ENCODE measurements at regions not wholly inside any gene's neighbourhood (a gene's known extent, or its start where the extent isn't known, plus 50 kb on each side); places are given as distances from the start of the nearest gene placed in this dataset.
"Not testable (repeated sequence)": the region's sequence is repeated elsewhere in the genome, so short reads cannot be mapped to it uniquely, and the experiment has no call there.

DNA sequence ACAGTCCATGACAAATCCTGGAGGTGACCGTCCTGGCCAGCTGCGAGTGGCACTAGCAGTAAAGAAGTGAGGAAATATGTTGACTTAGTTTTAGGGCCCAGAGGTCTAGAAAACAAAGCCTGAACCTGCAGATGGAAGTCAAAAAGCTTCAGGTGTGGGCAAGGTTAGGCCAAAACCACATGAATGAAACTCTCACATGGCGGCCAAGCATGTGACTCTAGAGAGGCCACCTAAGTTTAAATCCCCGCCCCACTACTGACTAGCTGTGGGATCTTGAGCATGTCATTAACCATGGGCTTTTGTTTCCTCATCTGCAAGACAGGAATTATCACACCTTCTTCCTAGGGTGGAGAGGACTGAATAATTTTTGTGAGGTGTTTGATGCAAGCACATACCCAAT lies 148.2 kb upstream of the DAB1 start:
- no peak overlapping the region for H3K4me2 ChIP-seq
- no peak overlapping the region for H3K27ac ChIP-seq (ENCODE audit: low read depth in 2 of 2, low read length in 1 of 2)
- H3K9me3 ChIP-seq, result no peaks in the 10 kb centered on the region
- no peak for DNase-seq
- H3K36me3 ChIP-seq (replicated peaks in 1 of 2; ENCODE audit: control insufficient read depth in 1 of 2, insufficient read depth in 2 of 2, low read length in 1 of 2), result no peaks in the 10 kb centered on the region
- H3F3A ChIP-seq (replicated peaks; ENCODE audit: insufficient read depth), result no peaks in the 10 kb centered on the region
- no peak overlapping the region for H2AFZ ChIP-seq (ENCODE audit: low read depth)
- no peaks in the 10 kb centered on the region for H3K79me2 ChIP-seq (ENCODE audit: insufficient read depth)
- H3K4me3 ChIP-seq (ENCODE audit: low read depth in 2 of 2, low read length in 1 of 2), result no peak overlapping the region
- ChIA-PET CTCF (interaction anchor here (1.2 kb wide), 1 partner anchor 11 kb away, joined by 3 read pairs; no protein-coding TSS in a partner anchor), POLR2A (no interaction called here)
- H4K20me1 ChIP-seq (ENCODE audit: insufficient read depth), result no peaks in the 10 kb centered on the region
- no peaks in the 10 kb centered on the region for H3K27me3 ChIP-seq (ENCODE audit: insufficient read depth)
- H3K9ac ChIP-seq, result no peak overlapping the region
- H3K4me1 ChIP-seq (ENCODE audit: control insufficient read depth in 1 of 2, insufficient read depth in 2 of 2, low read depth in 1 of 2, low read length in 1 of 2), result peaks cover 0 to 4% of the 10 kb centered on the region in 2 experiments; a peak in 1 of 4 replicates
- H3K9me2 ChIP-seq, result no peaks in the 10 kb centered on the region
- TF ChIP-seq, protein P1, sequence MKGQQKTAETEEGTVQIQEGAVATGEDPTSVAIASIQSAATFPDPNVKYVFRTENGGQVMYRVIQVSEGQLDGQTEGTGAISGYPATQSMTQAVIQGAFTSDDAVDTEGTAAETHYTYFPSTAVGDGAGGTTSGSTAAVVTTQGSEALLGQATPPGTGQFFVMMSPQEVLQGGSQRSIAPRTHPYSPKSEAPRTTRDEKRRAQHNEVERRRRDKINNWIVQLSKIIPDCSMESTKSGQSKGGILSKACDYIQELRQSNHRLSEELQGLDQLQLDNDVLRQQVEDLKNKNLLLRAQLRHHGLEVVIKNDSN (IDR thresholded peaks at IDR 0.05; ENCODE audit: borderline replicate concordance, low read depth), result no peak
- TF ChIP-seq FOSL2 (IDR thresholded peaks at IDR 0.05; ENCODE audit: borderline replicate concordance, low read depth) (no peak), TCF12 (IDR thresholded peaks at IDR 0.05) (no peak)
- WGBS (ENCODE audit: low lambda C conversion rate), result 76% methylated on average over 4 of the region's 4 CpGs

DNA sequence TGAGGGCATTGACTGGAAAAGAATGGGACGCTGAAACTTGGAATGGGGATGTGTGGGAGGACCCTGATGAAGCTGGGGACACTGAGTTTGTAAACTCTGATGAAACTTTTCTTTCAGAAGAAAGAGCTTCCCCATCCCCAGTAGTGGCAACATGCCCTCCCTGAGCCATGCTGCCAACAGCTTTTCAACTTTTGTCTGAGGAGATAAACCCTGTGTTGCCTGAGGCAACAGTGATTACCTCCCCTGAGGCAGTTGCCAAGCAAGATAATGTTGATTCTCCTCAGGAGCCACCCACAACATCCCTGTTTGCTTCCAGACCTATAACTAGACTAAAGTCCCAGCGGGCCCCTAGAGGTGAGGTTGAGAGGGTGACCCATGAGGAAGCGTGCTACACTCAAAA lies 134.2 kb upstream of the DAB1 start:
- H3K9me3 ChIP-seq; H3K27ac ChIP-seq (ENCODE audit: low read depth in 2 of 2, low read length in 1 of 2); H2AFZ ChIP-seq (ENCODE audit: low read depth); H3K4me2 ChIP-seq; POLR2A ChIA-PET; H4K20me1 ChIP-seq (ENCODE audit: insufficient read depth); H3K79me2 ChIP-seq (ENCODE audit: insufficient read depth); H3F3A ChIP-seq (replicated peaks; ENCODE audit: insufficient read depth); DNase-seq; H3K9me2 ChIP-seq; H3K9ac ChIP-seq; H3K4me1 ChIP-seq (ENCODE audit: control insufficient read depth in 1 of 2, insufficient read depth in 2 of 2, low read depth in 1 of 2, low read length in 1 of 2); H3K4me3 ChIP-seq (ENCODE audit: low read depth in 2 of 2, low read length in 1 of 2); H3K27me3 ChIP-seq (ENCODE audit: insufficient read depth); H3K36me3 ChIP-seq (replicated peaks in 1 of 2; ENCODE audit: control insufficient read depth in 1 of 2, insufficient read depth in 2 of 2, low read length in 1 of 2): not testable (repeated sequence)
- WGBS (ENCODE audit: low lambda C conversion rate), result 55% methylated on average over 3 of the region's 3 CpGs
- CTCF ChIA-PET, result interaction anchor here (1.8 kb wide), 1 partner anchor 12 kb away, joined by 4 read pairs; no protein-coding TSS in a partner anchor

DNA sequence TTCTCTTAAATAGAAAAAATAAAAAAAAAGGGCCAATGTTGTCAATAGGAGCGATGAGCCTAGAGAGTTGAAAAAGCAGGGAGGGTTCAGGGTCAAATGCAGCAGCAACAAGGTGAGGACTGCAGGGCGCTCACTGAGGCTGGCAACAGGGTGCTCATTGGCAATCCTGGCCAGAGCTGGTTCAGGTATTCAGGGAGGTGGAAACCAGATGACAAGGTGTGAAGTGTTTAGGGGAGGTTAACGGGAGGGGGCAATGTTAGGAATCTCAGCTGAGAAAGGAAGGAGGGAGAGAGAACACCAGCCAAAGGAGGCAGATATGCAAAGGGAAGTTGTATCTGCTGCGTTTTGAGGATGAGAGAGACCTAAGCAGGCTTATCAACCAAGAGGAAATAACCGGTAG lies 129.8 kb upstream of the DAB1 start:
- Histone ChIP-seq H3K9me3 (no peaks in the 10 kb centered on the region), H3F3A (replicated peaks; ENCODE audit: insufficient read depth) (no peaks in the 10 kb centered on the region), H3K4me1 (ENCODE audit: control insufficient read depth in 1 of 2, insufficient read depth in 2 of 2, low read depth in 1 of 2, low read length in 1 of 2) (no peaks in the 10 kb centered on the region), H2AFZ (ENCODE audit: low read depth) (no peak overlapping the region), H4K20me1 (ENCODE audit: insufficient read depth) (no peaks in the 10 kb centered on the region), H3K4me2 (no peak overlapping the region), H3K9ac (no peak overlapping the region), H3K36me3 (replicated peaks in 1 of 2; ENCODE audit: control insufficient read depth in 1 of 2, insufficient read depth in 2 of 2, low read length in 1 of 2) (no peaks in the 10 kb centered on the region), H3K27me3 (ENCODE audit: insufficient read depth) (no peaks in the 10 kb centered on the region), H3K79me2 (ENCODE audit: insufficient read depth) (no peaks in the 10 kb centered on the region), H3K27ac (ENCODE audit: low read depth in 2 of 2, low read length in 1 of 2) (no peak overlapping the region), H3K4me3 (ENCODE audit: low read depth in 2 of 2, low read length in 1 of 2) (no peak overlapping the region), H3K9me2 (no peaks in the 10 kb centered on the region)
- ChIA-PET POLR2A (no interaction called here), CTCF (no interaction called here)
- no peak for DNase-seq
- 76% methylated on average over 5 of the region's 5 CpGs for WGBS (ENCODE audit: low lambda C conversion rate)
- TF ChIP-seq JUND (IDR thresholded peaks at IDR 0.05) (no peak), TEAD4 (IDR thresholded peaks at IDR 0.05; ENCODE audit: borderline replicate concordance, insufficient read depth) (no peak), CHD2 (IDR thresholded peaks at IDR 0.05; ENCODE audit: low read length, partially characterized antibody) (no peak), FOXJ3 (CRISPR knock-in tag; IDR thresholded peaks at IDR 0.05) (no peak), SIN3A (IDR thresholded peaks at IDR 0.05; ENCODE audit: borderline replicate concordance, low read depth, low read length) (no peak), NFIC (IDR thresholded peaks at IDR 0.05; ENCODE audit: borderline replicate concordance) (no peak), MEF2A (IDR thresholded peaks at IDR 0.05; ENCODE audit: borderline replicate concordance, low read depth) (no peak)
- TF ChIP-seq, protein P2, sequence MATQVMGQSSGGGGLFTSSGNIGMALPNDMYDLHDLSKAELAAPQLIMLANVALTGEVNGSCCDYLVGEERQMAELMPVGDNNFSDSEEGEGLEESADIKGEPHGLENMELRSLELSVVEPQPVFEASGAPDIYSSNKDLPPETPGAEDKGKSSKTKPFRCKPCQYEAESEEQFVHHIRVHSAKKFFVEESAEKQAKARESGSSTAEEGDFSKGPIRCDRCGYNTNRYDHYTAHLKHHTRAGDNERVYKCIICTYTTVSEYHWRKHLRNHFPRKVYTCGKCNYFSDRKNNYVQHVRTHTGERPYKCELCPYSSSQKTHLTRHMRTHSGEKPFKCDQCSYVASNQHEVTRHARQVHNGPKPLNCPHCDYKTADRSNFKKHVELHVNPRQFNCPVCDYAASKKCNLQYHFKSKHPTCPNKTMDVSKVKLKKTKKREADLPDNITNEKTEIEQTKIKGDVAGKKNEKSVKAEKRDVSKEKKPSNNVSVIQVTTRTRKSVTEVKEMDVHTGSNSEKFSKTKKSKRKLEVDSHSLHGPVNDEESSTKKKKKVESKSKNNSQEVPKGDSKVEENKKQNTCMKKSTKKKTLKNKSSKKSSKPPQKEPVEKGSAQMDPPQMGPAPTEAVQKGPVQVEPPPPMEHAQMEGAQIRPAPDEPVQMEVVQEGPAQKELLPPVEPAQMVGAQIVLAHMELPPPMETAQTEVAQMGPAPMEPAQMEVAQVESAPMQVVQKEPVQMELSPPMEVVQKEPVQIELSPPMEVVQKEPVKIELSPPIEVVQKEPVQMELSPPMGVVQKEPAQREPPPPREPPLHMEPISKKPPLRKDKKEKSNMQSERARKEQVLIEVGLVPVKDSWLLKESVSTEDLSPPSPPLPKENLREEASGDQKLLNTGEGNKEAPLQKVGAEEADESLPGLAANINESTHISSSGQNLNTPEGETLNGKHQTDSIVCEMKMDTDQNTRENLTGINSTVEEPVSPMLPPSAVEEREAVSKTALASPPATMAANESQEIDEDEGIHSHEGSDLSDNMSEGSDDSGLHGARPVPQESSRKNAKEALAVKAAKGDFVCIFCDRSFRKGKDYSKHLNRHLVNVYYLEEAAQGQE (IDR thresholded peaks at IDR 0.05; ENCODE audit: low read depth, low read length), result no peak
- TF ChIP-seq, protein P3, sequence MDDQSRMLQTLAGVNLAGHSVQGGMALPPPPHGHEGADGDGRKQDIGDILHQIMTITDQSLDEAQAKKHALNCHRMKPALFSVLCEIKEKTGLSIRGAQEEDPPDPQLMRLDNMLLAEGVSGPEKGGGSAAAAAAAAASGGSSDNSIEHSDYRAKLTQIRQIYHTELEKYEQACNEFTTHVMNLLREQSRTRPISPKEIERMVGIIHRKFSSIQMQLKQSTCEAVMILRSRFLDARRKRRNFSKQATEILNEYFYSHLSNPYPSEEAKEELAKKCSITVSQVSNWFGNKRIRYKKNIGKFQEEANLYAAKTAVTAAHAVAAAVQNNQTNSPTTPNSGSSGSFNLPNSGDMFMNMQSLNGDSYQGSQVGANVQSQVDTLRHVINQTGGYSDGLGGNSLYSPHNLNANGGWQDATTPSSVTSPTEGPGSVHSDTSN (IDR thresholded peaks at IDR 0.05), result no peak
- TF ChIP-seq, protein P4, sequence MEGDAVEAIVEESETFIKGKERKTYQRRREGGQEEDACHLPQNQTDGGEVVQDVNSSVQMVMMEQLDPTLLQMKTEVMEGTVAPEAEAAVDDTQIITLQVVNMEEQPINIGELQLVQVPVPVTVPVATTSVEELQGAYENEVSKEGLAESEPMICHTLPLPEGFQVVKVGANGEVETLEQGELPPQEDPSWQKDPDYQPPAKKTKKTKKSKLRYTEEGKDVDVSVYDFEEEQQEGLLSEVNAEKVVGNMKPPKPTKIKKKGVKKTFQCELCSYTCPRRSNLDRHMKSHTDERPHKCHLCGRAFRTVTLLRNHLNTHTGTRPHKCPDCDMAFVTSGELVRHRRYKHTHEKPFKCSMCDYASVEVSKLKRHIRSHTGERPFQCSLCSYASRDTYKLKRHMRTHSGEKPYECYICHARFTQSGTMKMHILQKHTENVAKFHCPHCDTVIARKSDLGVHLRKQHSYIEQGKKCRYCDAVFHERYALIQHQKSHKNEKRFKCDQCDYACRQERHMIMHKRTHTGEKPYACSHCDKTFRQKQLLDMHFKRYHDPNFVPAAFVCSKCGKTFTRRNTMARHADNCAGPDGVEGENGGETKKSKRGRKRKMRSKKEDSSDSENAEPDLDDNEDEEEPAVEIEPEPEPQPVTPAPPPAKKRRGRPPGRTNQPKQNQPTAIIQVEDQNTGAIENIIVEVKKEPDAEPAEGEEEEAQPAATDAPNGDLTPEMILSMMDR (IDR thresholded peaks at IDR 0.05), result no peak
- TF ChIP-seq, protein P5, sequence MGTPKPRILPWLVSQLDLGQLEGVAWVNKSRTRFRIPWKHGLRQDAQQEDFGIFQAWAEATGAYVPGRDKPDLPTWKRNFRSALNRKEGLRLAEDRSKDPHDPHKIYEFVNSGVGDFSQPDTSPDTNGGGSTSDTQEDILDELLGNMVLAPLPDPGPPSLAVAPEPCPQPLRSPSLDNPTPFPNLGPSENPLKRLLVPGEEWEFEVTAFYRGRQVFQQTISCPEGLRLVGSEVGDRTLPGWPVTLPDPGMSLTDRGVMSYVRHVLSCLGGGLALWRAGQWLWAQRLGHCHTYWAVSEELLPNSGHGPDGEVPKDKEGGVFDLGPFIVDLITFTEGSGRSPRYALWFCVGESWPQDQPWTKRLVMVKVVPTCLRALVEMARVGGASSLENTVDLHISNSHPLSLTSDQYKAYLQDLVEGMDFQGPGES (IDR thresholded peaks at IDR 0.05; ENCODE audit: low read depth, low read length), result no peak

Data from SK-N-SH (cell line).